ENCODE measurements at regions not wholly inside any gene's neighbourhood (a gene's known extent, or its start where the extent isn't known, plus 50 kb on each side); places are given as distances from the start of the nearest gene placed in this dataset.

DNA sequence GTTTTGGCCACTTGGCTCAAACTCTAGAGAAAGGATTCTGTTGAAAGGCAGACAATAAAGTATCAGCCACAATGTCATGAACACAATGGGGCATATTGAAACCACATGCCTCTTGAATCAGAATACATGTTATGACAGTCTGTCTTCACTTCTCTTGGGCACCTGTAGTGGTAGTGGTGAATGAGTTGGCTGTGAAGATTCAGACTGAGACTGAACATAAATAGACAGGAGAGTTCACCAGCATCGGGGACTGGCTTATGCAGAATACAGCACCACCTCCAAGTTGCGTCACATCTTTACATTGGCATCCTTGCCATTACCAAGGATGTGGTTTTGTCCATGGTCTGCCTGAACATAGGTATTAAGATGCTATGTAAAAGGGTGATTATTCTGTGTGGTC is 336.8 kb downstream of the MYCN start:
- no peak for TF ChIP-seq CTCF (IDR thresholded peaks at IDR 0.05)
- H3K36me3 Mint-ChIP-seq (ENCODE audit: low read depth): no peaks in the 10 kb centered on the region
- no peaks in the 10 kb centered on the region for H3K9me3 Mint-ChIP-seq
- H3K27ac Mint-ChIP-seq: no peak overlapping the region
- H3K4me3 Mint-ChIP-seq: no peak overlapping the region
- H3K4me1 Mint-ChIP-seq: peaks cover 23% of the 10 kb centered on the region
- DNase-seq: no peak
- H3K27me3 Mint-ChIP-seq (ENCODE audit: low read depth, poor library complexity): peaks cover 11% of the 10 kb centered on the region

GRCh38 chr2:16275661-16276060 is 335.3 kb downstream of the MYCN start:
- Mint-ChIP-seq H3K9me3 (no peaks in the 10 kb centered on the region), H3K27ac (no peak overlapping the region), H3K4me3 (no peak overlapping the region), H3K4me1 (peaks cover 21% of the 10 kb centered on the region), H3K36me3 (ENCODE audit: low read depth) (no peaks in the 10 kb centered on the region), H3K27me3 (ENCODE audit: low read depth, poor library complexity) (peaks cover 7% of the 10 kb centered on the region)
- DNase-seq: no peak
- TF ChIP-seq CTCF (IDR thresholded peaks at IDR 0.05): no peak

- no peak for DNase-seq
- no peaks in the 10 kb centered on the region for H3K36me3 Mint-ChIP-seq (ENCODE audit: low read depth)
- H3K4me3 Mint-ChIP-seq: no peak overlapping the region
- H3K27me3 Mint-ChIP-seq (ENCODE audit: low read depth, poor library complexity): peaks cover 7% of the 10 kb centered on the region
- no peak overlapping the region for H3K27ac Mint-ChIP-seq
- TF ChIP-seq CTCF (IDR thresholded peaks at IDR 0.05): no peak
- H3K9me3 Mint-ChIP-seq: no peaks in the 10 kb centered on the region
- H3K4me1 Mint-ChIP-seq: peaks cover 16% of the 10 kb centered on the region
These were observed 334.8 kb downstream of the MYCN start for GRCh38 chr2:16275131-16275530.

- H3K9me3 Mint-ChIP-seq: no peaks in the 10 kb centered on the region
These were observed 332.8 kb downstream of the MYCN start for GRCh38 chr2:16273111-16273510.

DNA sequence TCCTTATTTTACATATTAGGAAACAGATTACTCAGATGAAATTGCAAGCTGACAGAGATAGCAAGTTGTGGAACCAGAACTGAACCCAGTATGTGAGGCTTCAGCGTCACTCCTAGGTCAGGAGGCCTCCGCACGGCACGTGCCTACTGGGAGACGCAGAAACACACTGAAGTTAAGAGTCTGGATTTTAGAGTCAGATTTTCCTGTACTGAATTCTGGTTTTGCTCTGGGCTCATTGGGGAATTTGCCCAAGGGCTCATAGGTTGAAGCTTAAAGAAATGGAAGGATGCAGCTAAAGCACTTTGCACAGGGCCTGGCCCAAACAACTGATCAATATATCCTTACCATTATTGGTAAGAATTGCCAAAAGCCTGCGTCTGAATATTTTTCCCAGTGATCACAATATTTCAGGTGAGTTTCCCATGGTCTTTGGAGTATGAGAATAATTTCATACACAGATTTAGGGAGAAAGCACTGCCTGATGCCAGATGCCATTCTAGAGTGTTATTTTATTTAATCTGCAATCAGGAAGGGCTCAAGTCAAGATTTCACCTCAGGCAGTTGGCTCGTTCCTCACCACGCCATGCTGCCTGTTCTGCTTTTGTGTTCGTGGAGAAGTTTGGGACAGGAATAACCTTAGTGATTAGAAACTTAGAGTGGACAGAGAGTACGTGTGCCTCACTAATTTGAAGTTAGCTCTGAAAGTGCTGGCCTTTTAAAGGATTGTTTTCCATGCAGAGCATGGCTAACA is 331.9 kb downstream of the MYCN start:
- DNase-seq: no peak
- no peaks in the 10 kb centered on the region for H3K9me3 Mint-ChIP-seq
- no peak overlapping the region for H3K4me3 Mint-ChIP-seq
- H3K36me3 Mint-ChIP-seq (ENCODE audit: low read depth): no peaks in the 10 kb centered on the region
- no peak for TF ChIP-seq CTCF (IDR thresholded peaks at IDR 0.05)
- H3K4me1 Mint-ChIP-seq: peaks cover 7% of the 10 kb centered on the region
- no peak overlapping the region for H3K27ac Mint-ChIP-seq
- H3K27me3 Mint-ChIP-seq (ENCODE audit: low read depth, poor library complexity): peaks cover 3% of the 10 kb centered on the region

More at GRCh38 chr2:16273111-16273510, 332.8 kb downstream of the MYCN start:
- H3K27ac Mint-ChIP-seq: no peak overlapping the region
- no peak for DNase-seq
- peaks cover 7% of the 10 kb centered on the region for H3K4me1 Mint-ChIP-seq
- H3K36me3 Mint-ChIP-seq (ENCODE audit: low read depth): no peaks in the 10 kb centered on the region
- no peak for TF ChIP-seq CTCF (IDR thresholded peaks at IDR 0.05)
- H3K4me3 Mint-ChIP-seq: no peak overlapping the region
- H3K27me3 Mint-ChIP-seq (ENCODE audit: low read depth, poor library complexity): peaks cover 7% of the 10 kb centered on the region

Data from nephron progenitor cell (in vitro differentiated cells).